HUES6 (cell line): ENCODE measurements at regions not wholly inside any gene's neighbourhood (a gene's known extent, or its start where the extent isn't known, plus 50 kb on each side); places are given as distances from the start of the nearest gene placed in this dataset.

Experiments
- H3K27ac ChIP-seq: 2 replicates; pipeline ENCODE4 v1.7.0; 2013; ENCODE audit warnings: low read depth, mild to moderate bottlenecking, low read length, inconsistent platforms
- H3K27me3 ChIP-seq: 2 replicates; pipeline ENCODE4 v1.6.1; 2013; ENCODE audit warnings: low read length; ENCODE audit not compliant: control insufficient read depth, insufficient read depth
- H3K36me3 ChIP-seq: 2 replicates; pipeline ENCODE4 v1.6.1; 2013; ENCODE audit warnings: low read length; ENCODE audit not compliant: control insufficient read depth, insufficient read depth
- H3K4me1 ChIP-seq: 2 replicates; pipeline ENCODE4 v1.6.1; 2013; ENCODE audit warnings: low read length; ENCODE audit not compliant: control insufficient read depth, insufficient read depth
- H3K4me3 ChIP-seq: 2 replicates; pipeline ENCODE4 v1.5.1; 2013; ENCODE audit warnings: low read depth, low read length
- H3K9ac ChIP-seq: one replicate; pipeline ENCODE4 v1.6.1; 2013; ENCODE audit warnings: mild to moderate bottlenecking, low read length
- H3K9me3 ChIP-seq: 2 replicates; pipeline ENCODE4 v1.6.1; 2013; ENCODE audit warnings: low read depth, low read length; ENCODE audit not compliant: control insufficient read depth, insufficient read depth

- Histone ChIP-seq H3K9me3 (no peaks in the 10 kb centered on the region), H3K27ac (no peak overlapping the region), H3K27me3 (no peaks in the 10 kb centered on the region), H3K4me3 (no peak overlapping the region), H3K9ac (no peak overlapping the region), H3K4me1 (peaks cover 4% of the 10 kb centered on the region; the same call in 1 of the 2 replicates), H3K36me3 (no peaks in the 10 kb centered on the region)
Observed at GRCh38 chr6:48184648-48185047, 73.7 kb upstream of the PTCHD4 start.

GRCh38 chr6:48183811-48184605 lies 73.0 kb upstream of the PTCHD4 start:
- Histone ChIP-seq H3K9ac (no peak overlapping the region), H3K4me3 (no peak overlapping the region), H3K27ac (no peak overlapping the region), H3K4me1 (peaks cover 4% of the 10 kb centered on the region; the same call in 1 of the 2 replicates), H3K36me3 (no peaks in the 10 kb centered on the region), H3K9me3 (no peaks in the 10 kb centered on the region), H3K27me3 (no peaks in the 10 kb centered on the region)

- H3K4me1 ChIP-seq = peaks cover 4% of the 10 kb centered on the region; the same call in 1 of the 2 replicates
- no peaks in the 10 kb centered on the region for H3K9me3 ChIP-seq
- no peak overlapping the region for H3K27ac ChIP-seq
- H3K27me3 ChIP-seq = no peaks in the 10 kb centered on the region
- no peak overlapping the region for H3K9ac ChIP-seq
- no peaks in the 10 kb centered on the region for H3K36me3 ChIP-seq
- H3K4me3 ChIP-seq = no peak overlapping the region
Observed at GRCh38 chr6:48183178-48183577, 72.2 kb upstream of the PTCHD4 start.

GRCh38 chr6:48178700-48179099 lies 67.7 kb upstream of the PTCHD4 start:
- Histone ChIP-seq H3K4me1 (no peaks in the 10 kb centered on the region), H3K27ac (no peak overlapping the region), H3K9me3 (no peaks in the 10 kb centered on the region), H3K4me3 (no peak overlapping the region), H3K36me3 (no peaks in the 10 kb centered on the region), H3K9ac (no peak overlapping the region), H3K27me3 (no peaks in the 10 kb centered on the region)

GRCh38 chr6:48177786-48178185 lies 66.8 kb upstream of the PTCHD4 start:
- no peaks in the 10 kb centered on the region for H3K4me1 ChIP-seq
- H3K27ac ChIP-seq = no peak overlapping the region
- H3K9ac ChIP-seq = no peak overlapping the region
- H3K4me3 ChIP-seq = no peak overlapping the region
- no peaks in the 10 kb centered on the region for H3K36me3 ChIP-seq
- no peaks in the 10 kb centered on the region for H3K27me3 ChIP-seq
- H3K9me3 ChIP-seq = no peaks in the 10 kb centered on the region

- H3K9ac ChIP-seq = no peak overlapping the region
- no peaks in the 10 kb centered on the region for H3K36me3 ChIP-seq
- H3K27me3 ChIP-seq = no peaks in the 10 kb centered on the region
- no peak overlapping the region for H3K27ac ChIP-seq
- no peaks in the 10 kb centered on the region for H3K4me1 ChIP-seq
- H3K4me3 ChIP-seq = no peak overlapping the region
- H3K9me3 ChIP-seq = no peaks in the 10 kb centered on the region
Observed at GRCh38 chr6:48176645-48177308, 65.8 kb upstream of the PTCHD4 start.

GRCh38 chr6:48169635-48170034 lies 58.6 kb upstream of the PTCHD4 start:
- no peaks in the 10 kb centered on the region for H3K36me3 ChIP-seq
- H3K4me3 ChIP-seq = no peak overlapping the region
- no peak overlapping the region for H3K27ac ChIP-seq
- H3K9me3 ChIP-seq = no peaks in the 10 kb centered on the region
- no peaks in the 10 kb centered on the region for H3K4me1 ChIP-seq
- H3K9ac ChIP-seq = no peak overlapping the region
- H3K27me3 ChIP-seq = no peaks in the 10 kb centered on the region
